HCT116 (cell line): ENCODE measurements at regions not wholly inside any gene's neighbourhood (a gene's known extent, or its start where the extent isn't known, plus 50 kb on each side); places are given as distances from the start of the nearest gene placed in this dataset.
"Not testable (repeated sequence)": the region's sequence is repeated elsewhere in the genome, so short reads cannot be mapped to it uniquely, and the experiment has no call there.

Source experiments
- ATAC-seq: fragments of 200-7000 bp; cut with Tn5 transposase; 2 replicates; pipeline ENCODE4 v1.9.1; 2020; ENCODE audit warnings: mild to moderate bottlenecking, moderate library complexity
- BruUV-seq: library from RNA; stranded (reverse); fragments of 400-500 nt; replicated peaks from 2 replicates; lab custom pipeline; 2021; lab: Mats Ljungman, UMichigan
- CTCF ChIA-PET: fragments of 300-600 bp; sonication (Branson Sonifier 250); formaldehyde crosslinking; loops from one replicate; lab custom pipeline; 2021; ENCODE audit warnings: antibody characterized with exemption; lab: Charles Lee
- POLR2A ChIA-PET: fragments of 300-600, 350-600 bp; sonication (Branson Sonifier 250); formaldehyde crosslinking; loops from one replicate; lab custom pipeline; 2021; ENCODE audit warnings: antibody characterized with exemption; lab: Charles Lee
- RAD21 ChIA-PET, 2 experiments: fragments of 300-600 bp; sonication (Branson Sonifier 250); formaldehyde crosslinking; loops; one replicate each; lab custom pipeline; 2023; ENCODE audit warnings: low total read pairs in 2 of 2; ENCODE audit not compliant: uncharacterized antibody in 2 of 2, unreplicated experiment in 2 of 2, low non-redundant PET in 1 of 2; lab: Charles Lee
- DNase-seq: peaks from one replicate; pipeline ENCODE4 v3.0.0-alpha.2; 2010; ENCODE audit warnings: low read depth, low spot score
- H2AFZ ChIP-seq: fragments of 200-600 bp; shearing (Covaris generic), sonication (generic); 2 replicates; pipeline ENCODE4 v1.6.1; 2017; ENCODE audit warnings: low read depth, mixed run types, mixed read lengths, antibody characterized with exemption, low read length; ENCODE audit not compliant: poor library complexity, severe bottlenecking
- H3K27ac ChIP-seq: 2 replicates; pipeline ENCODE4 v1.5.1; 2012; ENCODE audit warnings: low read depth, low read length
- H3K27me3 ChIP-seq: fragments of 200-600 bp; sonication (generic); 2 replicates; pipeline ENCODE4 v1.6.1; 2016; ENCODE audit warnings: mixed run types, low read length, mixed read lengths; ENCODE audit not compliant: insufficient read depth
- H3K36me3 ChIP-seq, 2 experiments: fragments of 200-500 bp in 1 of 2; fragments of 200-600 bp in 1 of 2; sonication (Bioruptor generic) in 1 of 2; sonication (generic) in 1 of 2; 2 replicates each; pipeline versions ENCODE4 v1.5.1 to v1.6.1; 2014 to 2016; ENCODE audit warnings: low read length in 2 of 2, inconsistent platforms in 1 of 2, mixed read lengths in 1 of 2, mixed run types in 1 of 2; ENCODE audit not compliant: insufficient read depth in 2 of 2, control insufficient read depth in 1 of 2
- H3K4me1 ChIP-seq, 2 experiments: fragments of 200-600 bp in 1 of 2; sonication (generic) in 1 of 2; 2 replicates each; pipeline versions ENCODE4 v1.5.1 to v1.6.1; 2012 to 2017; ENCODE audit warnings: low read length in 2 of 2, inconsistent platforms in 1 of 2, mild to moderate bottlenecking in 1 of 2, mixed read lengths in 1 of 2, mixed run types in 1 of 2, moderate library complexity in 1 of 2; ENCODE audit not compliant: insufficient read depth in 2 of 2, control insufficient read depth in 1 of 2
- H3K4me2 ChIP-seq: fragments of 200-600 bp; sonication (generic); 2 replicates; pipeline ENCODE4 v1.6.1; 2017; ENCODE audit warnings: mixed run types, low read length, mixed read lengths
- H3K4me3 ChIP-seq, 2 experiments: fragments of 200-600 bp in 1 of 2; sonication (generic) in 1 of 2; replicated peaks in 1 of 2; 2 replicates each; pipeline ENCODE4 v1.5.1; 2011 to 2016; ENCODE audit warnings: low read length in 2 of 2, control low read depth in 1 of 2, low read depth in 1 of 2, mild to moderate bottlenecking in 1 of 2, mixed read lengths in 1 of 2, mixed run types in 1 of 2
- H3K79me2 ChIP-seq: fragments of 200-600 bp; sonication (generic); 2 replicates; pipeline ENCODE4 v1.6.1; 2017; ENCODE audit warnings: mild to moderate bottlenecking, mixed run types, low read length, moderate library complexity, mixed read lengths; ENCODE audit not compliant: insufficient read depth
- H3K9ac ChIP-seq: fragments of 200-600 bp; sonication (generic); 2 replicates; pipeline ENCODE4 v1.6.1; 2016; ENCODE audit warnings: low read length, mixed read lengths
- H3K9me2 ChIP-seq: fragments of 200-600 bp; sonication (generic), shearing (Covaris generic); 2 replicates; pipeline ENCODE4 v1.6.1; 2017; ENCODE audit warnings: mixed run types, mild to moderate bottlenecking, moderate library complexity; ENCODE audit not compliant: insufficient read depth
- H3K9me3 ChIP-seq, 2 experiments: fragments of 200-500 bp in 1 of 2; fragments of 200-600 bp in 1 of 2; sonication (Bioruptor generic) in 1 of 2; sonication (generic) in 1 of 2; 2 replicates each; pipeline ENCODE4 v1.6.1; 2014 to 2017; ENCODE audit warnings: low read length in 2 of 2, mixed read lengths in 2 of 2, inconsistent platforms in 1 of 2, low read depth in 1 of 2, mild to moderate bottlenecking in 1 of 2, mixed run types in 1 of 2, moderate library complexity in 1 of 2; ENCODE audit not compliant: control insufficient read depth in 1 of 2, insufficient read depth in 1 of 2
- H4K20me1 ChIP-seq: fragments of 200-600 bp; sonication (generic), shearing (Covaris generic); 2 replicates; pipeline ENCODE4 v1.6.1; 2017; ENCODE audit warnings: mixed run types, mild to moderate bottlenecking, moderate library complexity; ENCODE audit not compliant: insufficient read depth
- EZH2 ChIP-seq: fragments of 200-600 bp; sonication (generic); IDR thresholded peaks from 2 replicates; pipeline ENCODE4 v1.6.1; 2017; ENCODE audit warnings: antibody characterized with exemption, mixed run types
- EZH2phosphoT487 ChIP-seq: fragments of 200-600 bp; IDR thresholded peaks from 2 replicates; pipeline ENCODE4 v1.6.1; 2018; ENCODE audit warnings: antibody characterized with exemption, borderline replicate concordance
- FOSL1 ChIP-seq: IDR thresholded peaks from 2 replicates; pipeline ENCODE4 v1.6.1; 2012; ENCODE audit warnings: low read depth
- SIN3A ChIP-seq: IDR thresholded peaks from 2 replicates; pipeline ENCODE4 v1.6.1; 2012; ENCODE audit warnings: low read depth
- ZBTB33 ChIP-seq: IDR thresholded peaks from 2 replicates; pipeline ENCODE4 v1.6.1; 2011; ENCODE audit warnings: mild to moderate bottlenecking, low read length, moderate library complexity; ENCODE audit not compliant: insufficient replicate concordance; ENCODE audit errors: extremely low read depth
- ZFX ChIP-seq: fragments of 450-650 bp; IDR thresholded peaks from 2 replicates; pipeline ENCODE4 v1.6.1; 2017
- intact Hi-C: fragments of 100-400 bp; cut with micrococcal nuclease; formaldehyde crosslinking; loops from 2 replicates; pipeline ENCODE4 v1.10.0; 2022

DNA sequence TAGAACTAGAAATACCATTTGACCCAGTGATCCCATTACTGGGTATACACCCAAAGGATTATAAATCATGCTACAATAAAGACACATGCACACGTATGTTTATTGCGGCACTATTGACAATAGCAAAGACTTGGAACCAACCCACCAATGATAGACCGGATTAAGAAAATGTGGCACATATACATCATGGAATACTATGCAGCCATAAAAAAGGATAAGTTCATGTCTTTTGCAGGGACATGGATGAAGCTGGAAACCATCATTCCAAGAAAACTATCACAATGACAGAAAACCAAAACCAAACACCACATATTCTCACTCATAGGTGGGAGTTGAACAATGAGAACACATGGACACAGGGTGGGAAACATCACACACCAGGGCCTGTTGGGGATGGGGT lies 85.0 kb downstream of the IGLL5 start:
- H3K9me3 ChIP-seq, H3K4me3 ChIP-seq, H3K9ac ChIP-seq, H3K79me2 ChIP-seq, H3K27ac ChIP-seq, H3K9me2 ChIP-seq, H3K27me3 ChIP-seq, H3K4me2 ChIP-seq, ATAC-seq, POLR2A ChIA-PET, DNase-seq, intact Hi-C loops, BruUV-seq, H3K36me3 ChIP-seq, H4K20me1 ChIP-seq, RAD21 ChIA-PET, H3K4me1 ChIP-seq, H2AFZ ChIP-seq, CTCF ChIA-PET: not testable (repeated sequence)

DNA sequence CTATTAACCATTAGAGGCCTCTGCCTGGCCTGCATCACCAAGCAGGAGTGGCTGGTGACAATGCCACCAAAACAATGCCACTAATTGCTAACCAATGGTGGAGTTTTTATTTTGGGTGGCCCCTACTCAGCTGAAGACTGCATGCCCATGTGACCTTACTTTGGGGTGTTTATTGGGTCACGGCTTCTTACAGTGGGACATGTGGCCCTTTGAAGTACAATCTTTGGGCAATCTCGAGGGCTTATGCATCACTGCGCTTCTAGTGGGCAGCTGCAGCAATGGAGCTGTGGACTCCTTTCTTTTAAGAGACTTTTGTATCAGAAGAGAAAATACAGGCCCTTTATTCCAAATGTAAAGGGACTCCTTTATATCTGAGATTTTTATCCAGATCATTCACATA lies 85.7 kb downstream of the IGLL5 start:
- ChIA-PET RAD21 (no interaction called here), POLR2A (no interaction called here), CTCF (interaction anchor here (2.2 kb wide), 1 partner anchor 14 kb away, joined by 7 read pairs; no protein-coding TSS in a partner anchor)
- Histone ChIP-seq H3K36me3 (no peaks in the 10 kb centered on the region), H3K9ac (no peak overlapping the region), H3K9me2 (no peaks in the 10 kb centered on the region), H3K4me1 (no peaks in the 10 kb centered on the region), H3K9me3 (no peaks in the 10 kb centered on the region), H3K4me3 (no peak overlapping the region), H3K4me2 (no peak overlapping the region), H4K20me1 (no peaks in the 10 kb centered on the region), H3K79me2 (no peaks in the 10 kb centered on the region), H3K27ac (no peak overlapping the region), H2AFZ (no peak overlapping the region), H3K27me3 (no peaks in the 10 kb centered on the region)
- ATAC-seq (no peak), DNase-seq (no peak)
- no TSS peak for BruUV-seq
- TF ChIP-seq SIN3A, result no peak
- TF ChIP-seq EZH2phosphoT487, result no peak
- no peak for TF ChIP-seq FOSL1
- no peak for TF ChIP-seq ZBTB33
- TF ChIP-seq ZFX, result no peak
- TF ChIP-seq EZH2, result no peak
- intact Hi-C loops, result no loop called here
